ENCODE measurements at regions not wholly inside any gene's neighbourhood (a gene's known extent, or its start where the extent isn't known, plus 50 kb on each side); places are given as distances from the start of the nearest gene placed in this dataset.

DNA sequence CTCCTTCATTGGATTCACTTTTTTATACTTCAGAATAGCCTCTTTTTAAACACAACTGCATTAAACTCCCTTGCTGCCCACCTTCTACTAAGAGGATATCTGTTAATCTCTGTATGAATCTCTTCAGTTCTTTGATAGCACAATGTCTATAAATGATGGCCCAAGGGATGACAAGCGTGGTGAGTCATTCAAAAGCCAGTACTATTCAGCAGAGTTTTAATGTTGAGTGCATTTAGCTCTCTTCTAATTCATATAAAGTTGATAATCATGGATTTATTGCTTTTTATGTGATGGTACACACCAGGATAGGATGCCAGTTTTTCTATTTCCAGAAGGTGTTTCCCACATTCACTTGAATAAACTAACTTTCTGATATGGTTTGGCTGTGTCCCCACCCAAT, 57.4 kb upstream of the HECTD2 start:
- Histone ChIP-seq H3K36me3 (no peaks in the 10 kb centered on the region), H3K27ac (no peak overlapping the region), H3K4me1 (peaks cover 5 to 39% (median 10%) of the 10 kb centered on the region in 3 donors), H3K4me3 (no peak overlapping the region), H3K27me3 (no peaks in the 10 kb centered on the region), H3K9me3 (no peaks in the 10 kb centered on the region)
- DNase-seq = no peak
- intact Hi-C loops (cut with DNase I) = no loop called here
- 79 to 100% methylated on average over 1 of the region's 1 CpG for WGBS, 2 donors
- TF ChIP-seq, protein P1, sequence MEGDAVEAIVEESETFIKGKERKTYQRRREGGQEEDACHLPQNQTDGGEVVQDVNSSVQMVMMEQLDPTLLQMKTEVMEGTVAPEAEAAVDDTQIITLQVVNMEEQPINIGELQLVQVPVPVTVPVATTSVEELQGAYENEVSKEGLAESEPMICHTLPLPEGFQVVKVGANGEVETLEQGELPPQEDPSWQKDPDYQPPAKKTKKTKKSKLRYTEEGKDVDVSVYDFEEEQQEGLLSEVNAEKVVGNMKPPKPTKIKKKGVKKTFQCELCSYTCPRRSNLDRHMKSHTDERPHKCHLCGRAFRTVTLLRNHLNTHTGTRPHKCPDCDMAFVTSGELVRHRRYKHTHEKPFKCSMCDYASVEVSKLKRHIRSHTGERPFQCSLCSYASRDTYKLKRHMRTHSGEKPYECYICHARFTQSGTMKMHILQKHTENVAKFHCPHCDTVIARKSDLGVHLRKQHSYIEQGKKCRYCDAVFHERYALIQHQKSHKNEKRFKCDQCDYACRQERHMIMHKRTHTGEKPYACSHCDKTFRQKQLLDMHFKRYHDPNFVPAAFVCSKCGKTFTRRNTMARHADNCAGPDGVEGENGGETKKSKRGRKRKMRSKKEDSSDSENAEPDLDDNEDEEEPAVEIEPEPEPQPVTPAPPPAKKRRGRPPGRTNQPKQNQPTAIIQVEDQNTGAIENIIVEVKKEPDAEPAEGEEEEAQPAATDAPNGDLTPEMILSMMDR (IDR thresholded peaks at IDR 0.05) = no peak
- no peak for TF ChIP-seq POLR2A (IDR thresholded peaks at IDR 0.05)

DNA sequence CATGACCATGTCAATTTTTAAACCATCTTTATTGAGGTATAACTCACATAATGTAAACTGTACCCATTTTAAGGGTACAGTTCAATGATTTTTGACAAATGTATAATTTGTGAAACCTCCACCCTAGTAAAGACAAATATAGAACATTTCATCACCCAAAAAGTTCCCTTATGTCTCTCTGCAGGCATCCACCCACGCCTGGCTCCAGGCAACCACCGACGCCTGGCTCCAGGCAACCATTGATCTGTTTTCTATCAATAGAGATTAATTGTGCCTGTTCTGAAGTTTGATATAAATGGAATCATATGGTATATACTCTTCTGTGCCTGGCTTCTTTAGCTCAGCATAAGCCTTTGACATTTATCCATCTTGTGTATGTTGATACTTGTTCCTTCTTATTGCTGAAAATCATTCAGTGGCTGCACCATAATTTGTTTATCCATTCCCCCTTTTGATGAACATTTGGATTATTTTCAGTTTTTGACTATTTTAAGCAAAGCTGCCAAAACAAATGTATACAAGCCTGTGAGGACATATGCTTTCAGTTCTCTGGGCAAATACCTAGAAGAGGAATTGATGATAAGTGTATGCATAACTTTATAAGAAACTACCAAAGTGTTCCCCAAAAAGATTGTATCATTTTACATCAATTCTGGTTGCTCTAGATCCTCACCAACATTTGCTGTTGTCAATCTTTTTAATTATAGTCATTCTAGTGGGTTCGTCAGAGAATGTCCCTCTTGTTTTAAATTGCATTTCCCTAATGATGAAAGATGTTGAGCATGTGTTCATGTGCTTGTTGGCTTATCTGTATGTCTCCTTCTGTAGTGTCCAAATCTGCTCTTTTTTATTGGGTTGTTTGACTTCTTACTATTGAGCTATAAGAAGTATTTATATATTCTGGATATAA, 55.7 kb upstream of the HECTD2 start:
- Histone ChIP-seq H3K9me3 (no peaks in the 10 kb centered on the region), H3K4me1 (peaks cover 5 to 37% (median 10%) of the 10 kb centered on the region in 3 donors), H3K27me3 (peaks cover 0 to 14% (median 0%) of the 10 kb centered on the region in 4 donors), H3K36me3 (no peaks in the 10 kb centered on the region), H3K27ac (no peak overlapping the region), H3K4me3 (no peak overlapping the region)
- no peak for DNase-seq
- WGBS, 2 donors = 76 to 80% methylated on average over 4 of the region's 4 CpGs
- no peak for TF ChIP-seq POLR2A (IDR thresholded peaks at IDR 0.05)
- TF ChIP-seq, protein P1 (IDR thresholded peaks at IDR 0.05) = no peak
- intact Hi-C loops (cut with DNase I) = no loop called here

GRCh38 chr10:91355998-91356397, 54.1 kb upstream of the HECTD2 start:
- no peak for DNase-seq
- no peaks in the 10 kb centered on the region for H3K9me3 ChIP-seq
- intact Hi-C loops (cut with DNase I) = no loop called here
- H3K4me3 ChIP-seq = no peak overlapping the region
- H3K27me3 ChIP-seq = peaks cover 0 to 19% (median 0%) of the 10 kb centered on the region in 4 donors
- H3K36me3 ChIP-seq = no peaks in the 10 kb centered on the region
- no peak for TF ChIP-seq POLR2A (IDR thresholded peaks at IDR 0.05)
- TF ChIP-seq, protein P1 (IDR thresholded peaks at IDR 0.05) = no peak
- peaks cover 0 to 21% (median 7%) of the 10 kb centered on the region in 3 donors for H3K4me1 ChIP-seq
- 88% methylated on average over 3 of the region's 3 CpGs for WGBS, 2 donors
- no peak overlapping the region for H3K27ac ChIP-seq

GRCh38 chr10:91357497-91357896, 52.6 kb upstream of the HECTD2 start:
- Histone ChIP-seq H3K36me3 (no peaks in the 10 kb centered on the region), H3K27me3 (peaks cover 0 to 19% (median 0%) of the 10 kb centered on the region in 4 donors), H3K27ac (no peak overlapping the region), H3K9me3 (no peaks in the 10 kb centered on the region), H3K4me1 (peaks cover 0 to 7% (median 0%) of the 10 kb centered on the region in 3 donors), H3K4me3 (no peak overlapping the region)
- TF ChIP-seq, protein P1 (IDR thresholded peaks at IDR 0.05) = no peak
- TF ChIP-seq POLR2A (IDR thresholded peaks at IDR 0.05) = no peak
- 74 to 80% methylated on average over 3 of the region's 3 CpGs for WGBS, 2 donors
- DNase-seq = no peak
- intact Hi-C loops (cut with DNase I) = no loop called here

Data from esophagus squamous epithelium (tissue), 5 donors.